ENCODE measurements at regions not wholly inside any gene's neighbourhood (a gene's known extent, or its start where the extent isn't known, plus 50 kb on each side); places are given as distances from the start of the nearest gene placed in this dataset.

- Histone ChIP-seq H3K23ac (ENCODE audit: insufficient read length) (no peak overlapping the region), H3K4me1 (replicated peaks in 1 of 4; ENCODE audit: control insufficient read depth in 3 of 4, insufficient read depth in 4 of 4, low read length in 3 of 4) (no peaks in the 10 kb centered on the region), H3K56ac (replicated peaks; ENCODE audit: insufficient read length, low read depth, low read length) (no peak overlapping the region), H4K20me1 (replicated peaks in 1 of 2; ENCODE audit: control insufficient read depth in 1 of 2, insufficient read depth in 2 of 2, low read length in 2 of 2) (no peaks in the 10 kb centered on the region), H3K4me2 (ENCODE audit: insufficient read depth in 1 of 2, low read depth in 2 of 2, low read length in 2 of 2) (no peak overlapping the region), H3K9me3 (ENCODE audit: insufficient read depth in 2 of 2, low read depth in 1 of 2, low read length in 1 of 2) (no peaks in the 10 kb centered on the region), H2AK5ac (ENCODE audit: low read depth, low read length) (no peak overlapping the region), H4K91ac (replicated peaks; ENCODE audit: insufficient read length, low read length) (no peak overlapping the region), H3K4me3 (ENCODE audit: extremely low read depth in 1 of 4, insufficient read depth in 2 of 4, low read depth in 3 of 4, low read length in 4 of 4) (no peak overlapping the region), H3K23me2 (ENCODE audit: low read depth, low read length) (no peaks in the 10 kb centered on the region), H2BK15ac (ENCODE audit: low read length) (no peak overlapping the region), H3K27ac (ENCODE audit: low read depth, low read length) (no peak overlapping the region), H3K36me3 (ENCODE audit: control insufficient read depth in 2 of 4, insufficient read depth in 4 of 4, low read length in 3 of 4) (no peaks in the 10 kb centered on the region), H3K27me3 (replicated peaks in 1 of 4; ENCODE audit: control insufficient read depth in 3 of 4, extremely low read depth in 1 of 4, insufficient read depth in 3 of 4, low read length in 3 of 4) (no peaks in the 10 kb centered on the region), H3K14ac (ENCODE audit: insufficient read length) (no peak overlapping the region), H3K9ac (replicated peaks in 1 of 4; ENCODE audit: extremely low read depth in 1 of 4, low read depth in 3 of 4, low read length in 3 of 4) (no peak overlapping the region), H2BK120ac (replicated peaks; ENCODE audit: low read depth, low read length) (no peak overlapping the region), H2BK20ac (ENCODE audit: low read length) (no peak overlapping the region), H2AFZ (ENCODE audit: low read length) (no peak overlapping the region), H3K79me1 (ENCODE audit: low read depth, low read length) (no peaks in the 10 kb centered on the region), H3K79me2 (ENCODE audit: control insufficient read depth in 1 of 2, insufficient read depth in 2 of 2, low read length in 2 of 2) (no peaks in the 10 kb centered on the region), H3K4ac (replicated peaks; ENCODE audit: insufficient read length, low read depth, low read length) (no peak overlapping the region), H2BK12ac (ENCODE audit: low read depth, low read length) (no peak overlapping the region), H4K5ac (ENCODE audit: insufficient read length, low read depth, low read length) (no peak overlapping the region), H3K18ac (ENCODE audit: extremely low read depth, low read length) (no peak overlapping the region), H4K8ac (ENCODE audit: extremely low read depth, insufficient read depth, low read length) (no peak overlapping the region), H2BK5ac (ENCODE audit: low read depth, low read length) (no peak overlapping the region)
- DNase-seq (ENCODE audit: low read depth in 1 of 2, low spot score in 2 of 2), result no peak
- no peak for FAIRE-seq
- TF ChIP-seq RXRA (IDR thresholded peaks at IDR 0.05; ENCODE audit: insufficient read depth, low read depth, low read length), result no peak
- no peak for TF ChIP-seq GABPA (IDR thresholded peaks at IDR 0.05; ENCODE audit: borderline replicate concordance, insufficient read depth, low read length)
- CTCF ChIA-PET (ENCODE audit: partially characterized antibody), result interaction anchor here (0.9 to 5.2 kb wide), 5 partner anchors 15 to 67 kb away, joined by 3 to 35 read pairs (median 5); no protein-coding TSS in a partner anchor
- POLR2A ChIA-PET (ENCODE audit: partially characterized antibody), result no interaction called here
- 90% methylated on average over 27 of the region's 28 CpGs; no CpG with 5 or more reads in 1 of the 2 experiments for WGBS, 2 experiments (ENCODE audit: extremely low coverage in 1 of 2, insufficient coverage in 1 of 2, insufficient read length in 1 of 2, insufficient replicate concordance in 2 of 2, low coverage in 1 of 2, low lambda C conversion rate in 2 of 2, missing lambda C conversion rate in 1 of 2)
These were observed 62.8 kb upstream of the SUB1 start for GRCh38 chr5:32522429-32523143.
